ENCODE measurements at regions not wholly inside any gene's neighbourhood (a gene's known extent, or its start where the extent isn't known, plus 50 kb on each side); places are given as distances from the start of the nearest gene placed in this dataset.

GRCh38 chr6:122524056-122524455 lies 52.4 kb upstream of the SERINC1 start:
- DNase-seq: no peak

GRCh38 chr6:122530440-122531046 lies 58.9 kb upstream of the SERINC1 start:
- DNase-seq: peak; percentile 70

- DNase-seq: no peak
Measured at GRCh38 chr6:122548281-122548680, 61.9 kb upstream of the PKIB start.

GRCh38 chr6:122548820-122549219 lies 61.4 kb upstream of the PKIB start:
- DNase-seq: no peak

- no peak for DNase-seq
Measured at GRCh38 chr6:122553697-122554096, 56.5 kb upstream of the PKIB start.

- no peak for DNase-seq
Measured at GRCh38 chr6:122555561-122555960, 54.6 kb upstream of the PKIB start.

- no peak for DNase-seq
Measured at GRCh38 chr6:122558080-122558479, 52.1 kb upstream of the PKIB start.

Measured in islet precursor cell (in vitro differentiated cells).